Prostate gland (tissue), 2 donors: ENCODE measurements at regions not wholly inside any gene's neighbourhood (a gene's known extent, or its start where the extent isn't known, plus 50 kb on each side); places are given as distances from the start of the nearest gene placed in this dataset.

Experiments used
- POLR2A ChIP-seq: fragments of 450-650 bp; IDR thresholded peaks from one replicate; pipeline ENCODE4 v1.6.1; 2016; ENCODE audit warnings: antibody characterized with exemption, mild to moderate bottlenecking
- TF ChIP-seq, protein P1 (sequence below), 4 experiments: fragments of 200-600 bp in 2 of 4; fragments of 450-650 bp in 2 of 4; sonication (generic) in 2 of 4; IDR thresholded peaks; 1 replicate in 3 of 4; 2 replicates in 1 of 4; pipeline ENCODE4 v1.5.1; 2016 to 2019; ENCODE audit warnings: antibody characterized with exemption in 4 of 4, mild to moderate bottlenecking in 2 of 4, moderate library complexity in 2 of 4

- no peak for TF ChIP-seq POLR2A
- TF ChIP-seq, protein P1, sequence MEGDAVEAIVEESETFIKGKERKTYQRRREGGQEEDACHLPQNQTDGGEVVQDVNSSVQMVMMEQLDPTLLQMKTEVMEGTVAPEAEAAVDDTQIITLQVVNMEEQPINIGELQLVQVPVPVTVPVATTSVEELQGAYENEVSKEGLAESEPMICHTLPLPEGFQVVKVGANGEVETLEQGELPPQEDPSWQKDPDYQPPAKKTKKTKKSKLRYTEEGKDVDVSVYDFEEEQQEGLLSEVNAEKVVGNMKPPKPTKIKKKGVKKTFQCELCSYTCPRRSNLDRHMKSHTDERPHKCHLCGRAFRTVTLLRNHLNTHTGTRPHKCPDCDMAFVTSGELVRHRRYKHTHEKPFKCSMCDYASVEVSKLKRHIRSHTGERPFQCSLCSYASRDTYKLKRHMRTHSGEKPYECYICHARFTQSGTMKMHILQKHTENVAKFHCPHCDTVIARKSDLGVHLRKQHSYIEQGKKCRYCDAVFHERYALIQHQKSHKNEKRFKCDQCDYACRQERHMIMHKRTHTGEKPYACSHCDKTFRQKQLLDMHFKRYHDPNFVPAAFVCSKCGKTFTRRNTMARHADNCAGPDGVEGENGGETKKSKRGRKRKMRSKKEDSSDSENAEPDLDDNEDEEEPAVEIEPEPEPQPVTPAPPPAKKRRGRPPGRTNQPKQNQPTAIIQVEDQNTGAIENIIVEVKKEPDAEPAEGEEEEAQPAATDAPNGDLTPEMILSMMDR (IDR thresholded peaks at IDR 0.05) = no peak
Observed at GRCh38 chr20:22403022-22403631, 181.2 kb downstream of the FOXA2 start.
